ENCODE measurements at regions not wholly inside any gene's neighbourhood (a gene's known extent, or its start where the extent isn't known, plus 50 kb on each side); places are given as distances from the start of the nearest gene placed in this dataset.

GRCh38 chr6:168949981-168950857 lies 303.4 kb downstream of the THBS2 start:
- TF ChIP-seq, protein P1, sequence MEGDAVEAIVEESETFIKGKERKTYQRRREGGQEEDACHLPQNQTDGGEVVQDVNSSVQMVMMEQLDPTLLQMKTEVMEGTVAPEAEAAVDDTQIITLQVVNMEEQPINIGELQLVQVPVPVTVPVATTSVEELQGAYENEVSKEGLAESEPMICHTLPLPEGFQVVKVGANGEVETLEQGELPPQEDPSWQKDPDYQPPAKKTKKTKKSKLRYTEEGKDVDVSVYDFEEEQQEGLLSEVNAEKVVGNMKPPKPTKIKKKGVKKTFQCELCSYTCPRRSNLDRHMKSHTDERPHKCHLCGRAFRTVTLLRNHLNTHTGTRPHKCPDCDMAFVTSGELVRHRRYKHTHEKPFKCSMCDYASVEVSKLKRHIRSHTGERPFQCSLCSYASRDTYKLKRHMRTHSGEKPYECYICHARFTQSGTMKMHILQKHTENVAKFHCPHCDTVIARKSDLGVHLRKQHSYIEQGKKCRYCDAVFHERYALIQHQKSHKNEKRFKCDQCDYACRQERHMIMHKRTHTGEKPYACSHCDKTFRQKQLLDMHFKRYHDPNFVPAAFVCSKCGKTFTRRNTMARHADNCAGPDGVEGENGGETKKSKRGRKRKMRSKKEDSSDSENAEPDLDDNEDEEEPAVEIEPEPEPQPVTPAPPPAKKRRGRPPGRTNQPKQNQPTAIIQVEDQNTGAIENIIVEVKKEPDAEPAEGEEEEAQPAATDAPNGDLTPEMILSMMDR (IDR thresholded peaks at IDR 0.05), result no peak
- no peak for TF ChIP-seq POLR2A (IDR thresholded peaks at IDR 0.05)
- TF ChIP-seq EP300 (IDR thresholded peaks at IDR 0.05), result no peak

Data from tibial nerve (tissue), 4 donors.